Tibial nerve (tissue), 4 donors: ENCODE measurements at regions not wholly inside any gene's neighbourhood (a gene's known extent, or its start where the extent isn't known, plus 50 kb on each side); places are given as distances from the start of the nearest gene placed in this dataset.

Experiments
- CTCF ChIP-seq, 5 experiments: fragments of 200-600 bp in 3 of 5; fragments of 450-650 bp in 2 of 5; sonication (generic) in 3 of 5; IDR thresholded peaks; one replicate each; pipeline ENCODE4 v1.5.1; 2016 to 2019; ENCODE audit warnings: antibody characterized with exemption in 5 of 5, mild to moderate bottlenecking in 3 of 5, moderate library complexity in 2 of 5
- EP300 ChIP-seq, 2 donors: sonication (generic); formaldehyde crosslinking; IDR thresholded peaks; one replicate each; pipeline ENCODE4 v1.6.1; 2017; ENCODE audit warnings: antibody characterized with exemption in 2 of 2, mild to moderate bottlenecking in 1 of 2

GRCh38 chr5:97355775-97356174 is 172.7 kb upstream of the RIOK2 start:
- no peak for TF ChIP-seq EP300 (IDR thresholded peaks at IDR 0.05)
- TF ChIP-seq CTCF (IDR thresholded peaks at IDR 0.05): no peak
